GM18870 (cell line): ENCODE measurements at regions not wholly inside any gene's neighbourhood (a gene's known extent, or its start where the extent isn't known, plus 50 kb on each side); places are given as distances from the start of the nearest gene placed in this dataset.
"Not testable (repeated sequence)": the region's sequence is repeated elsewhere in the genome, so short reads cannot be mapped to it uniquely, and the experiment has no call there.

Experiments
- ATAC-seq: cut with Tn5 transposase; IDR thresholded peaks from one replicate; pipeline ENCODE4 v1.9.1; 2021; ENCODE audit warnings: moderate library complexity; ENCODE audit not compliant: unreplicated experiment

DNA sequence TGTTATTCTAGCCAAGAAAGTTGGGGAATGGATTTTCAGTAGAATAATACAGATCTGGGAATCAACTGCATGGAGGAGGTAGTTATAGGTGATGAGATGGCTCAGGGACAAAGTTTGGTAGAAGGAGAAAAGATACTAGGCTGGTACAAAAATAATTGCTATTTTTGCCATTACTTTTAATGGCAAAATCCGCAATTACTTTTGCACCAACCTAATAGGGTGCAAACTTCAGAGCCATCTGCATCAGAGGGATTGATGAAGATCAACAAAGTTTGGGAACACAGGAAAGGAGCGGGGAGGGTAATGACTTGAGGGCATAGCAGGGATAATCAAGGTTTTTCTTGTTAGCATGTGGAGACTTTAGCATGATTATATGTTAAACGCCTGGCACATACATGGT is 178.7 kb upstream of the ROPN1B start:
- not testable (repeated sequence) for ATAC-seq

DNA sequence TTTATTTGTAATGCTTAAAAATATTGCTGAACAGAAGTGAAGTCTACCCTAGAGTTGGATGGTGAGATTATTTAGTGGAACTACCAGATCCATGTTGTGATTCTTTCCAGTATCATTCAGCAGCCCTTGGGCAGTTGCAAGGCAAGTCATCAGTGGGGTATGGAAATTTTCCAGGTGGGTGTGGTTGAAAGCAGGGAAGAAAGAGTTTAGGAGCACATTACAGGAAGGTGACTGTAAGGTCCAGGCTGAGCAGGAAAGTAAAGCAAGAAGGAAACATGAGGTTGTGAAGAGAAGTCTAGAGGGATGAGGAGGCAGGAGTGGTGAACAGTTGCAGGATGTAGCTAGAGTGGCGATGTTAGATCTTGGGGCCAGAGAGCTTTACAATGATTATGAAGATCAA is 178.0 kb upstream of the ROPN1B start:
- not testable (repeated sequence) for ATAC-seq

- ATAC-seq, result not testable (repeated sequence)
Measured at GRCh38 chr3:125810010-125810409, 159.0 kb upstream of the ROPN1B start.

DNA sequence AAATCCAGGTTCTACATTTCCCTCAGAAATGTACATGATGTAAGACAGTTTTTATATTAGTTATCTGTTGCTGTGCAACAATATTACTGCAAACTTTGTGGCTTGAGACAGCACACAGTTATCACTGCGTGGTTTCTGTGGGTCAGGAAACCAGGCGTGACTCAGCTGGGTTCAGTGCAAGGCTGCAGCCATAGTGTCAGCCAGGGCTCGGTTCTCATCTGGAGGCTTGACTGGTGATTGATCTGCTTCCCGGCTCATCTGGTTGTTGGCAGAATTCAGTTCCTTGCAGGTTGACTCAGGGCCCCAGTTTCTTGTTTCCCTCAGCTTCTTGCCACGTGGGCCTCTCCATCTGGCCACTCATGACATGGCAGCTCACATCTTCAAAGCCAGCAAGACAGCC is 146.8 kb upstream of the ROPN1B start:
- ATAC-seq, result not testable (repeated sequence)

DNA sequence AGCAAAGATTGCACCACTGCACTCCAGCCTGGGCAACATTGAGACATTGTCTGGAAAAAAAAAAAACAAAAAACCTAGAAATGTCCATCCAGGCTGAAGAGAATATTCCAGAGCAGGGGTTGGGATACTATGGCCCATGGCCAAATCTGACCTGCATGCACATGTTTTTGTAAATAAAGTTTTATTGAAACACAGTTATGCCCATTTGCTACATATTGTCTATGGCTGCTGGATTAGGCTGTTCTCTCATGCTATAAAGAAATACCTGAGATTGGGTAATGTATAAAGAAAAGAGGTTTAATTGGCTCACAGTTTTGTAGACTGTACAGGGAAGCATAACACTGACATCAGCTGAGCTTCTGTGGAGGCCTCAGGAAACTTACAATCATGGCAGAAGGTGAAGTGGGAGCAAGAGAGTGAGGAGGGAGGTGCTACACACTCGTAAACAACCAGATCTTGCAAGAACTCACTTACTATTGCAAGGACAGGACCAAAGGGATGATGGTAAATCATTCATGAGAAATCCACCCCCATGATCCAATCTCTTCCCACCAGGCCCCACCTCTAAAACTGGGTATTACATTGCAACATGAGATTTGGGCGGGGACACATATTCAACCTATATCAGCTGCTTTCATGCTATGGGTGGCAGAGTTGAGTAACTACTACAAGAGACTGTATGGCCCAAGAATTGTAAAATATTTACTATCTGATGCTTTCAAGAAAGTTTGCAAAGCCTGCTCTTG is 137.8 kb upstream of the ROPN1B start:
- not testable (repeated sequence) for ATAC-seq

DNA sequence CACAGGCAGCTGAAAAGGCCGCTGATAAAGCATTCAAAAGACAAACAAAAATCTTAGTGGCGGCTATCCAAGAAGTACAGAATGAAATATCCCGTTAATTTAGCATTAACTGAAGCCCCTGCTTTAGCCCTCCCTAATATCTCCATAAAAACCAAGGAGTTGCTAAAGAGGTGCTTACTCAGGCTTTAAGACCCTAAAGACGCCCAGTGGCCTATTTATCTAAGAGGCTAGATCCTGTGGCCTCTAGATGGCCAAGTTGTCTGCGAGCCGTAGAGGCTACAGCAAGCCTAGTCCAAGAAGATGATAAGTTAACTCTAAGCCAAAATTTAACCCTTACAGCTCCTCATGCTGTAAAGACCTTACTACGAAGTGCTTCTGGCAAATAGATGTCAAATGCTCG is 133.4 kb upstream of the ROPN1B start:
- ATAC-seq, result not testable (repeated sequence)

GRCh38 chr3:125836011-125836551 is 132.9 kb upstream of the ROPN1B start:
- ATAC-seq, result not testable (repeated sequence)

GRCh38 chr3:125836786-125837185 is 132.2 kb upstream of the ROPN1B start:
- ATAC-seq, result not testable (repeated sequence)

GRCh38 chr3:125838857-125839256 is 130.1 kb upstream of the ROPN1B start:
- ATAC-seq, result not testable (repeated sequence)

DNA sequence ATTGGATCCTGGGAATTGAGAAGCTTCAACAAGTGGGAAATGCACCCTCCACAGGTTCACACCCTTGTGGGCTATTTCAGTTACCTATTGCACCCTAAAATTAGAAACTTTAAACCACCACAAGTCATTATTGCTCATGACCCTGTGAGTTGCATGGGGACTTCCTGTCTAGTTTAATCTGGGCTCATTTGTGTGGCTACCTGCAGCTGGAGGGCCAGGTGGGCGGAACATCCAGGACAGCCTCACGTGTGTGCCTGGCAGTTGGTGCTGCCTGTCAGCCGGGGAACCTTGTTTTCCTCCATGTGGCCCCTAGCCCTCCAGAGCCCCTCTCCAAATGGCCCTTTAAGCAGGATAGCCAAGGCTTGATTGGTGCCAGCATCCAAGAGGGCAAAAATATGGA is 128.5 kb upstream of the ROPN1B start:
- not testable (repeated sequence) for ATAC-seq

DNA sequence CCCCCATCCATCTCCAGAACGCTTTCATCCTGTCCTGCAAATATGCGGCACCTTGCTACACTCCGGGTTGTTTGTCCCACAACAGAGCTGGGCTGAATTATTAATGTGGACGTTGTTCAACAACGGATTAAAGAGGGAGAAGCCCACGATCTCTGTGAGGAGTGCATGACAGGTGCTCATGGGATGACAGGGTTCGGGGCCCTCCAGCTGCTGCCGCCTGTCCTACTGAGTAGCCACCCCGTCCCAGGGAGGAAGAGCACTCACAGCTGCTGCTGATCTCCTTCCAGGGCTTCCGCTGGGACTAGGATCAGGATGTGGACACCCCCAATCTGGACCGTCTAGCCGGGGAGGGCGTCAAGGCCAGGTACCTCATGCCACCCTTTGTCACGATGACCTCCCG is 121.0 kb upstream of the ROPN1B start:
- ATAC-seq, result not testable (repeated sequence)

- ATAC-seq, result not testable (repeated sequence)
Measured at GRCh38 chr3:125855006-125855405, 114.0 kb upstream of the ROPN1B start.

DNA sequence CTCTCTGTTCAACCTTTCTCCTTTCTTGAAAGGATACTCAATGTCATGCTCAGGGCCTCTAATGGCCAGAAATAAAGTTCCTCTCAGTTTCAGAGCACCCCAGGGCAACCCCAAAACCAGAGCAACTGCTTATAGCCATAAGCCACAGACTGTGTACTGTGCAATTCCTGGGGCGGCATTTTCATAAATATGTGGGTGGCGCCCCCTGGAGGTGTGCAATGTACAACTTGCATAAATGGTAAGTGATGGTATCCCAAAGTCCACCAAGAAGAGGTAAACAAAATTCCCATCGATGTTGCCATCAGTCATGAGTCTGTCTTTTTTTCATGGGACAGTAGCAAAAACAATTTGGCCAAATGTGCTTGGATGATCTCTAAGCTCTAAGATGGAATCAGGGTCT is 108.4 kb upstream of the ROPN1B start:
- not testable (repeated sequence) for ATAC-seq

- not testable (repeated sequence) for ATAC-seq
Measured at GRCh38 chr3:125862841-125863254, 106.1 kb upstream of the ROPN1B start.

- not testable (repeated sequence) for ATAC-seq
Measured at GRCh38 chr3:125864532-125864931, 104.4 kb upstream of the ROPN1B start.

GRCh38 chr3:125886006-125886405 is 83.0 kb upstream of the ROPN1B start:
- not testable (repeated sequence) for ATAC-seq

DNA sequence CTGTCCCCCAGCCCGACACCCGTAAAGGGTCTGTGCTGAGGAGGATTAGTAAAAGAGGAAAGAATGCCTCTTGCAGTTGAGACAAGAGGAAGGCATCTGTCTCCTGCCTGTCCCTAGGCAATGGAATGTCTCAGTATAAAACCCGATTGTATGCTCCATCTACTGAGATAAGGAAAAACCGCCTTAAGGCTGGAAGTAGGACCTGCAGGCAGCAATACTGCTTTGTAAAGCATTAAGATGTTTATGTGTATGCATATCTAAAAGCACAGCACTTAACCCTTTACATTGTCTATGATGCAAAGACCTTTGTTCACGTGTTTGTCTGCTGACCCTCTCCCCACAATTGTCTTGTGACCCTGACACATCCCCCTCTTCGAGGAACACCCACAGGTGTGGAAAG is 69.8 kb upstream of the ROPN1B start:
- not testable (repeated sequence) for ATAC-seq

DNA sequence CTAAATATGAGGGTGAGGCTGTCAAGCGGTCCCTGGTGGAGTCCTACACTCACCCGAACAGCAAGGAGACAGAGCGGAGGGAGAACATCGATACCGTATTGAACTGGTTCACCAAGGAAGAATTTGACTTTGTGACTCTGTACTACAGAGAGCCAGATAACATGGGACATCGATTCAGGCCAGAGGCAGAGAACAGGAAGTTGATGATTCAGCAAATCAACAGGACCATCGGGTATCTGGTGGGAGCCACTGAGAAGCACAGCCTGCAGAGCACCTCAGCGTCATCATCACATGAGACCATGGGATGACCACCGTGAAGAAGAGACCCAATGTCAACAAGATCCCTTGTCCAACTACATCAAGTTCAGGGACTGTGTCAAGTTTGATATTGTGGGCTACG is 67.5 kb upstream of the ROPN1B start:
- ATAC-seq, result not testable (repeated sequence)

DNA sequence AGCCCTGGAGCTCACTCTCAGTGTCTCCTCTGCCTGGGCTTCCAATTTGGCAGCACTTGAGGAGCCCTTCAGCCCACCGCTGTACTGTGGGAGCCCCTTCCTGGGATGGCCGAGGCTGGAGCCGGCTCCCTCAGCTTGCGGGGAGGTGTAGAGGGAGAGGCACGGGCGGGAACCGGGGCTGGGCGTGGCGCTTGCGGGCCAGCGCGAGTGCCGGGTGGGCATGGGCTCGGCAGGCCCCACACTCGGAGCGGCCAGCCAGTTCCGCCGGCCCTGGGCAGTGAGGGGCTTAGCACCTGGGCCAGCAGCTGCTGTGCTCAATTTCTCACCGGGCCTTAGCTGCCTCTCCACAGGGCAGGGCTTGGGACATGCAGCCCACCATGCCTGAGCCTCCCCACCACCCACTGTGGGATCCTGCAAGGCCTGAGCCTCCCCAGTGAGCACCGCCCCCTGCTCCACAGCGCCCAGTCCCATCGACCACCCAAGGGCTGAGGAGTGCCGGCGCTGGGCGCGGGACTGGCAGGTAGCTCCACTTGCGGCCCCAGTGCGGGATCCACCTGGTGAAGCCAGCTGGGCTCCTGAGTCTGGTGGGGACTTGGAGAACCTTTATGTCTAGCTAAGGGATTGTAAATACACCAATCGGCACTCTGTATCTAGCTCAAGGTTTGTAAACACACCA is 65.1 kb upstream of the ROPN1B start:
- not testable (repeated sequence) for ATAC-seq

DNA sequence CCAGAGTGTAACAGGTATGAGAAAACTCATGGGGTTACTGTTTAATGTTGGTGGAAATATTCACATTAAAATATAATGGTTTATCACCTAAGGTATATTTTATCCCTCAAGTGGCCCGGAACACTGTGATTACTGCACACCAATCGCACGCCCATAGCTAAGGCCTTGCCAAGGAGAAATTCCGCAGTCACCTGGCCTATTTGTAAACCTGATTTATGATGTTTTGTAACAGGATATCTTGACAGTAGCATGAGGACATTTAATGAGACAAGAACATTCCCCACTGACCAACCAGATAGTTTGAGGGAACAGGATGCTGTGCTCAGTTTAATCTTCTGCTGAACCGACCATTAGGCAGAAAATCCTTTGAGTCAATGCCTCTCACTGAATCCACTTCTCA is 61.7 kb upstream of the ROPN1B start:
- ATAC-seq, result not testable (repeated sequence)

GRCh38 chr3:125910851-125911250 is 58.1 kb upstream of the ROPN1B start:
- not testable (repeated sequence) for ATAC-seq
